ENCODE measurements at regions not wholly inside any gene's neighbourhood (a gene's known extent, or its start where the extent isn't known, plus 50 kb on each side); places are given as distances from the start of the nearest gene placed in this dataset.
A peak's percentile ranks its signal among the peaks of the same experiment; 100 is the strongest.

GRCh38 chr1:99115231-99115630 is 110.6 kb upstream of the PLPPR5 start:
- no peaks in the 10 kb centered on the region for H3K36me3 ChIP-seq
- DNase-seq = no peak
- 53 to 68% methylated on average over 2 of the region's 2 CpGs for WGBS, 2 donors
- no peaks in the 10 kb centered on the region for H3K27me3 ChIP-seq
- no peaks in the 10 kb centered on the region for H3K9me3 ChIP-seq
- no peak for ATAC-seq
- no peak for FAIRE-seq
- no peak overlapping the region for H3K4me3 ChIP-seq
- no peak overlapping the region for H3K27ac ChIP-seq
- TF ChIP-seq CTCF (IDR thresholded peaks at IDR 0.05) = no peak
- intact Hi-C loops (cut with DNase I) = no loop called here
- H3K4me1 ChIP-seq = no peaks in the 10 kb centered on the region

GRCh38 chr1:99119188-99119587 is 114.5 kb upstream of the PLPPR5 start:
- DNase-seq = peak in 3 of 6 donors; percentile 38 to 60 (median 44)
- Histone ChIP-seq H3K4me1 (no peaks in the 10 kb centered on the region), H3K9me3 (no peaks in the 10 kb centered on the region), H3K4me3 (no peak overlapping the region), H3K27ac (no peak overlapping the region), H3K36me3 (no peaks in the 10 kb centered on the region), H3K27me3 (no peaks in the 10 kb centered on the region)
- TF ChIP-seq CTCF (IDR thresholded peaks at IDR 0.05) = no peak
- intact Hi-C loops (cut with DNase I) = no loop called here
- ATAC-seq = peak in 2 of 4 donors; percentile 43 to 77
- FAIRE-seq = no peak
- WGBS, 2 donors = 0 to 2% methylated on average over 2 of the region's 2 CpGs

- ATAC-seq (no peak), DNase-seq (no peak), FAIRE-seq (no peak)
- Histone ChIP-seq H3K4me1 (no peaks in the 10 kb centered on the region), H3K9me3 (no peaks in the 10 kb centered on the region), H3K4me3 (no peak overlapping the region), H3K36me3 (no peaks in the 10 kb centered on the region), H3K27me3 (no peaks in the 10 kb centered on the region), H3K27ac (no peak overlapping the region)
- 66 to 69% methylated on average over 4 of the region's 4 CpGs for WGBS, 2 donors
- intact Hi-C loops (cut with DNase I) = no loop called here
- no peak for TF ChIP-seq CTCF (IDR thresholded peaks at IDR 0.05)
These were observed 117.4 kb upstream of the PLPPR5 start for GRCh38 chr1:99122039-99122438.

- H3K9me3 ChIP-seq = no peaks in the 10 kb centered on the region
- H3K4me3 ChIP-seq = no peak overlapping the region
- no peak for ATAC-seq
- no peaks in the 10 kb centered on the region for H3K27me3 ChIP-seq
- H3K36me3 ChIP-seq = no peaks in the 10 kb centered on the region
- intact Hi-C loops (cut with DNase I) = no loop called here
- FAIRE-seq = no peak
- no peak for TF ChIP-seq CTCF (IDR thresholded peaks at IDR 0.05)
- H3K27ac ChIP-seq = no peak overlapping the region
- DNase-seq = no peak
- H3K4me1 ChIP-seq = no peaks in the 10 kb centered on the region
These were observed 119.3 kb upstream of the PLPPR5 start for GRCh38 chr1:99123936-99124335.

GRCh38 chr1:99131546-99131945 is 126.9 kb upstream of the PLPPR5 start:
- TF ChIP-seq CTCF (IDR thresholded peaks at IDR 0.05) = no peak
- Histone ChIP-seq H3K27me3 (no peaks in the 10 kb centered on the region), H3K9me3 (no peaks in the 10 kb centered on the region), H3K4me3 (no peak overlapping the region), H3K36me3 (no peaks in the 10 kb centered on the region), H3K27ac (no peak overlapping the region), H3K4me1 (no peaks in the 10 kb centered on the region)
- DNase-seq (no peak), ATAC-seq (no peak), FAIRE-seq (no peak)
- intact Hi-C loops (cut with DNase I) = no loop called here

Measured in pancreas (tissue), 10 donors.